K562 (cell line): ENCODE measurements at regions not wholly inside any gene's neighbourhood (a gene's known extent, or its start where the extent isn't known, plus 50 kb on each side); places are given as distances from the start of the nearest gene placed in this dataset.

Experiments
- ATAC-seq: fragments of 200-7000 bp; cut with Tn5 transposase; 3 replicates; pipeline ENCODE4 v1.9.1; 2020; ENCODE audit warnings: moderate library complexity
- BruUV-seq: library from RNA; stranded (reverse); fragments of 400-500 nt; replicated peaks from 2 replicates; lab custom pipeline; 2021; lab: Mats Ljungman, UMichigan
- CTCF ChIA-PET: fragments of 300-600 bp; formaldehyde crosslinking; extraction: SDS; loops from one replicate; lab custom pipeline; 2021; ENCODE audit warnings: low intra/inter-chr PET ratio; lab: Yijun Ruan, JAX
- POLR2A ChIA-PET: fragments of 300-600, 350-650 bp; sonication (Branson Sonifier 250); formaldehyde crosslinking; extraction: SDS; loops from one replicate; lab custom pipeline; 2021; ENCODE audit warnings: antibody characterized with exemption, inconsistent platforms; lab: Yijun Ruan, JAX
- DNase-seq, 4 experiments: peaks; one replicate each; pipeline versions ENCODE4 v3.0.0 to v3.0.0-alpha.2; 2011 to 2018; ENCODE audit warnings: low spot score in 3 of 4, mixed read lengths in 3 of 4; ENCODE audit errors: extremely low read depth in 1 of 4
- FAIRE-seq: peaks from 2 replicates; lab custom pipeline; 2011; peaks lifted over from hg19 to GRCh38; lab: Jason Lieb, UNC
- H2AFZ ChIP-seq: 2 replicates; pipeline ENCODE4 v1.6.0; 2011; ENCODE audit warnings: low read depth, low read length, control low read depth, inconsistent platforms
- H3K27ac ChIP-seq: fragments of 200-600 bp; 3 replicates; pipeline ENCODE4 v1.8.0; 2011; ENCODE audit warnings: low read depth, mild to moderate bottlenecking, control low read depth, inconsistent platforms, low read length, moderate library complexity, mixed read lengths; ENCODE audit errors: extremely low read depth
- H3K27me3 ChIP-seq, 2 experiments: fragments of 300-600 bp in 1 of 2; 2 replicates in 1 of 2; 3 replicates in 1 of 2; pipeline versions ENCODE4 v1.6.0 to v1.8.0; 2011; ENCODE audit warnings: inconsistent platforms in 2 of 2, low read length in 2 of 2, mild to moderate bottlenecking in 1 of 2, mixed read lengths in 1 of 2, moderate library complexity in 1 of 2; ENCODE audit not compliant: control insufficient read depth in 2 of 2, insufficient read depth in 2 of 2
- H3K36me3 ChIP-seq: fragments of 300-600 bp; 3 replicates; pipeline ENCODE4 v1.8.0; 2011; ENCODE audit warnings: mild to moderate bottlenecking, low read length, inconsistent platforms; ENCODE audit not compliant: control insufficient read depth, insufficient read depth
- H3K4me1 ChIP-seq, 2 experiments: fragments of 200-600 bp in 1 of 2; replicated peaks in 1 of 2; 2 replicates in 1 of 2; 3 replicates in 1 of 2; pipeline versions ENCODE4 v1.5.1 to v1.8.0; 2011; ENCODE audit warnings: inconsistent platforms in 2 of 2, low read length in 2 of 2, mild to moderate bottlenecking in 1 of 2, mixed read lengths in 1 of 2, moderate library complexity in 1 of 2; ENCODE audit not compliant: control insufficient read depth in 2 of 2, insufficient read depth in 2 of 2
- H3K4me2 ChIP-seq: 2 replicates; pipeline ENCODE4 v1.6.1; 2011; ENCODE audit warnings: low read length, control low read depth, inconsistent platforms, mixed read lengths; ENCODE audit not compliant: insufficient read depth
- H3K4me3 ChIP-seq: fragments of 200-600 bp; sonication (generic), shearing (Covaris generic); 2 replicates; pipeline ENCODE4 v1.5.1; 2016; ENCODE audit warnings: control low read depth, inconsistent platforms
- H3K79me2 ChIP-seq: fragments of 200-600 bp; 3 replicates; pipeline ENCODE4 v1.8.0; 2011; ENCODE audit warnings: low read length, inconsistent platforms; ENCODE audit not compliant: control insufficient read depth, insufficient read depth
- H3K9ac ChIP-seq, 2 experiments: 2 replicates each; pipeline versions ENCODE4 v1.6.0 to v1.6.1; 2011; ENCODE audit warnings: low read depth in 2 of 2, low read length in 2 of 2, control low read depth in 1 of 2, inconsistent platforms in 1 of 2, mild to moderate bottlenecking in 1 of 2, mixed read lengths in 1 of 2; ENCODE audit not compliant: insufficient read depth in 1 of 2
- H3K9me1 ChIP-seq: one replicate; pipeline ENCODE4 v1.6.0; 2011; ENCODE audit warnings: inconsistent platforms, mild to moderate bottlenecking, low read length, moderate library complexity; ENCODE audit not compliant: control insufficient read depth, insufficient read depth
- H3K9me3 ChIP-seq: replicated peaks from 2 replicates; pipeline ENCODE4 v1.5.1; 2011; ENCODE audit warnings: low read depth, low read length, inconsistent platforms; ENCODE audit not compliant: control insufficient read depth, insufficient read depth
- H4K20me1 ChIP-seq: replicated peaks from 2 replicates; pipeline ENCODE4 v1.6.1; 2011; ENCODE audit warnings: low read length, inconsistent platforms, mixed read lengths; ENCODE audit not compliant: control insufficient read depth, insufficient read depth
- ARID2 ChIP-seq: fragments of 450-650 bp; IDR thresholded peaks from 2 replicates; pipeline ENCODE4 v1.6.1; 2017; ENCODE audit warnings: antibody characterized with exemption, mild to moderate bottlenecking
- DNMT1 ChIP-seq: fragments of 450-650 bp; IDR thresholded peaks from 2 replicates; pipeline ENCODE4 v1.6.1; 2016; ENCODE audit warnings: antibody characterized with exemption, mild to moderate bottlenecking
- GTF2E2 ChIP-seq: fragments of 200-800 bp; sonication (Bioruptor generic); IDR thresholded peaks from 2 replicates; pipeline ENCODE4 v1.6.1; 2016; ENCODE audit warnings: missing genetic modification characterization, missing compliant biosample characterization
- HDGF ChIP-seq: fragments of 450-650 bp; IDR thresholded peaks from 2 replicates; pipeline ENCODE4 v1.6.1; 2016
- LARP7 ChIP-seq: fragments of 450-650 bp; IDR thresholded peaks from 2 replicates; pipeline ENCODE4 v1.6.1; 2016
- MCM2 ChIP-seq: fragments of 450-650 bp; IDR thresholded peaks from 2 replicates; pipeline ENCODE4 v1.6.1; 2017; ENCODE audit warnings: low read depth, mild to moderate bottlenecking
- NR2F6 ChIP-seq: fragments of 450-650 bp; formaldehyde crosslinking; IDR thresholded peaks from 2 replicates; pipeline ENCODE4 v1.4.0; 2020; ENCODE audit warnings: mild to moderate bottlenecking
- RB1 ChIP-seq: fragments of 450-650 bp; IDR thresholded peaks from 2 replicates; pipeline ENCODE4 v1.6.1; 2017; ENCODE audit warnings: low read depth, mild to moderate bottlenecking
- SMC3 ChIP-seq: conservative IDR thresholded peaks from 2 replicates; pipeline ENCODE4 v1.6.1; 2011; ENCODE audit warnings: low read depth, low read length, improper control_type of control experiment; ENCODE audit not compliant: insufficient read depth
- SP2 ChIP-seq: IDR thresholded peaks from 2 replicates; pipeline ENCODE4 v1.6.1; 2011; ENCODE audit warnings: mild to moderate bottlenecking, low read depth, low read length, moderate library complexity; ENCODE audit not compliant: poor library complexity, severe bottlenecking; ENCODE audit errors: extremely low read depth
- ZNF23 ChIP-seq: fragments of 250-450 bp; sonication (Bioruptor Pico); IDR thresholded peaks from 2 replicates; pipeline ENCODE4 v1.4.0; 2020; ENCODE audit warnings: mild to moderate bottlenecking
- WGBS: fragments of 100-300 bp; shearing (Covaris generic); methylation state at CpG from one replicate; pipeline ENCODE4 v1.1.6; 2016; ENCODE audit warnings: low coverage, mixed read lengths; ENCODE audit not compliant: insufficient coverage; ENCODE audit errors: missing lambda C conversion rate; 5-methylcytosine and 5-hydroxymethylcytosine counted together
- in situ Hi-C: fragments of 300-500 bp; cut with MboI; formaldehyde crosslinking; loops from 4 replicates; pipeline ENCODE4 v1.15.0; 2018; ENCODE audit warnings: inconsistent platforms, mixed read lengths
- intact Hi-C: fragments of 100-400 bp; cut with micrococcal nuclease; formaldehyde crosslinking; loops from 2 replicates; pipeline ENCODE4 v1.14.2; 2022
- TF ChIP-seq, protein P1 (sequence below): fragments of 450-650 bp; IDR thresholded peaks from 2 replicates; pipeline ENCODE4 v1.6.1; 2017; ENCODE audit warnings: antibody characterized with exemption, mild to moderate bottlenecking
- TF ChIP-seq, protein P2 (sequence below): sonication (generic); formaldehyde crosslinking; IDR thresholded peaks from 2 replicates; pipeline ENCODE4 v1.8.0; 2022; ENCODE audit warnings: mild to moderate bottlenecking, missing genetic modification reagents

DNA sequence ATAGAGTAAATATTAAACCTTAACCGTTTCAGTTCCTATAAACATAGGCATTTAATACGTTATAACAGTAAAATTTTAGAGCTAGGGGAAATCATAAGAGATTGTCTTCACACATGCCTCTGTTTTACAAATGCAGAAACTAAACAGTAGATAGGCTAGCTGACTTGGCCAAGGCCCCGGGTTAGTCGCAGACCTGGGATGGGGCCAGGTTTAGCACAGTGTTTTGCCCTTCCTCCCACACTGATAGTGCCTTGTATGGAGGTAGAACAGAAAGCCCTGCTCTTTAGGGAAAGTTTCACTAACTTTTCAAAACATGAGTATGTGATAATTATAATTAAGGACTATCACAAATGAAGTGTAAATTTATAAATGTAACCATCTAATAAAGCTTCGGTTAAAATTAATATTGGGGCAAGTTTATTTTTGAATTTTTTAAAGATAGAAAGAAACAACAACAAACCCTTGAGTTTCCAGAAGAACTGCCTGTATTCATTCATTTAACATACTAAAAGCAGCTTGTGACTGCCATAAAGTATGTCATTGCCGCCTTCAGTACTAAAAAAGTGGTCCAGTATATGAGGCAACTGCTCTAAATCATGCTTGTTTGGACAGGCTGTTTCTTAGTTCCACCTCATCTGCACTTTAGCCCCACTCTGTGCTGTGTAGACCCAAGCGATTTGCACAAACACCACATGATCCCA lies 62.5 kb upstream of the LOC128125822 start:
- TF ChIP-seq, protein P1, sequence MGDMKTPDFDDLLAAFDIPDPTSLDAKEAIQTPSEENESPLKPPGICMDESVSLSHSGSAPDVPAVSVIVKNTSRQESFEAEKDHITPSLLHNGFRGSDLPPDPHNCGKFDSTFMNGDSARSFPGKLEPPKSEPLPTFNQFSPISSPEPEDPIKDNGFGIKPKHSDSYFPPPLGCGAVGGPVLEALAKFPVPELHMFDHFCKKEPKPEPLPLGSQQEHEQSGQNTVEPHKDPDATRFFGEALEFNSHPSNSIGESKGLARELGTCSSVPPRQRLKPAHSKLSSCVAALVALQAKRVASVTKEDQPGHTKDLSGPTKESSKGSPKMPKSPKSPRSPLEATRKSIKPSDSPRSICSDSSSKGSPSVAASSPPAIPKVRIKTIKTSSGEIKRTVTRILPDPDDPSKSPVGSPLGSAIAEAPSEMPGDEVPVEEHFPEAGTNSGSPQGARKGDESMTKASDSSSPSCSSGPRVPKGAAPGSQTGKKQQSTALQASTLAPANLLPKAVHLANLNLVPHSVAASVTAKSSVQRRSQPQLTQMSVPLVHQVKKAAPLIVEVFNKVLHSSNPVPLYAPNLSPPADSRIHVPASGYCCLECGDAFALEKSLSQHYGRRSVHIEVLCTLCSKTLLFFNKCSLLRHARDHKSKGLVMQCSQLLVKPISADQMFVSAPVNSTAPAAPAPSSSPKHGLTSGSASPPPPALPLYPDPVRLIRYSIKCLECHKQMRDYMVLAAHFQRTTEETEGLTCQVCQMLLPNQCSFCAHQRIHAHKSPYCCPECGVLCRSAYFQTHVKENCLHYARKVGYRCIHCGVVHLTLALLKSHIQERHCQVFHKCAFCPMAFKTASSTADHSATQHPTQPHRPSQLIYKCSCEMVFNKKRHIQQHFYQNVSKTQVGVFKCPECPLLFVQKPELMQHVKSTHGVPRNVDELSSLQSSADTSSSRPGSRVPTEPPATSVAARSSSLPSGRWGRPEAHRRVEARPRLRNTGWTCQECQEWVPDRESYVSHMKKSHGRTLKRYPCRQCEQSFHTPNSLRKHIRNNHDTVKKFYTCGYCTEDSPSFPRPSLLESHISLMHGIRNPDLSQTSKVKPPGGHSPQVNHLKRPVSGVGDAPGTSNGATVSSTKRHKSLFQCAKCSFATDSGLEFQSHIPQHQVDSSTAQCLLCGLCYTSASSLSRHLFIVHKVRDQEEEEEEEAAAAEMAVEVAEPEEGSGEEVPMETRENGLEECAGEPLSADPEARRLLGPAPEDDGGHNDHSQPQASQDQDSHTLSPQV = no peak
- TF ChIP-seq GTF2E2 (tag) (no peak), RB1 (no peak), ARID2 (no peak), DNMT1 (no peak), MCM2 (no peak), HDGF (no peak), NR2F6 (CRISPR knock-in tag) (no peak), SMC3 (no peak), ZNF23 (no peak), SP2 (no peak), LARP7 (no peak)
- TF ChIP-seq, protein P2, sequence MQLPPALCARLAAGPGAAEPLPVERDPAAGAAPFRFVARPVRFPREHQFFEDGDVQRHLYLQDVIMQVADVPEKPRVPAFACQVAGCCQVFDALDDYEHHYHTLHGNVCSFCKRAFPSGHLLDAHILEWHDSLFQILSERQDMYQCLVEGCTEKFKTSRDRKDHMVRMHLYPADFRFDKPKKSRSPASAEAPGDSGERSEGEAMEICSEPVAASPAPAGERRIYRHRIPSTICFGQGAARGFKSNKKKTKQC = no peak
- Histone ChIP-seq H4K20me1 (no peaks in the 10 kb centered on the region), H3K4me1 (no peaks in the 10 kb centered on the region), H3K27ac (no peak overlapping the region), H3K9me3 (no peaks in the 10 kb centered on the region), H3K27me3 (no peaks in the 10 kb centered on the region), H3K9me1 (no peaks in the 10 kb centered on the region), H2AFZ (no peak overlapping the region), H3K36me3 (no peaks in the 10 kb centered on the region), H3K4me2 (no peak overlapping the region), H3K4me3 (no peak overlapping the region), H3K9ac (no peak overlapping the region), H3K79me2 (no peaks in the 10 kb centered on the region)
- under 1% methylated on average over 7 of the region's 7 CpGs for WGBS
- no peak for FAIRE-seq
- no TSS peak for BruUV-seq
- intact Hi-C loops = no loop called here
- no peak for DNase-seq
- ChIA-PET CTCF (interaction anchor here (0.6 kb wide), 1 partner anchor 748 kb away, joined by 3 read pairs; no protein-coding TSS in a partner anchor), POLR2A (no interaction called here)
- ATAC-seq = no peak
- in situ Hi-C loops = no loop called here
